Mucosa of descending colon (tissue), 3 donors: ENCODE measurements at regions not wholly inside any gene's neighbourhood (a gene's known extent, or its start where the extent isn't known, plus 50 kb on each side); places are given as distances from the start of the nearest gene placed in this dataset.

Experiments used
- ATAC-seq: fragments of 200-7000 bp; cut with Tn5 transposase; one replicate; pipeline ENCODE4 v1.9.1; 2020; ENCODE audit warnings: mild to moderate bottlenecking, moderate library complexity
- DNase-seq, 3 donors: peaks; one replicate each; pipeline ENCODE4 v3.0.0-alpha.2; 2020
- H3K36me3 ChIP-seq: fragments of 200-600 bp; one replicate; pipeline ENCODE4 v1.8.0; 2021; ENCODE audit warnings: low read depth, mild to moderate bottlenecking
- H3K4me1 ChIP-seq: fragments of 200-600 bp; one replicate; pipeline ENCODE4 v1.8.0; 2021; ENCODE audit warnings: low read depth, mild to moderate bottlenecking
- H3K4me3 ChIP-seq: fragments of 200-600 bp; one replicate; pipeline ENCODE4 v1.8.0; 2021; ENCODE audit warnings: mild to moderate bottlenecking
- H3K9me3 ChIP-seq: fragments of 200-600 bp; one replicate; pipeline ENCODE4 v1.8.0; 2021; ENCODE audit warnings: mild to moderate bottlenecking
- intact Hi-C, 2 donors: fragments of 100-400 bp; cut with DNase I in 1 of 2; cut with micrococcal nuclease in 1 of 2; formaldehyde crosslinking; loops; one replicate each; pipeline versions ENCODE4 v1.11.0 to v1.11.1; 2022; cut with DNase I, micrococcal nuclease
- TF ChIP-seq, protein P1 (sequence below): fragments of 200-600 bp; IDR thresholded peaks from one replicate; pipeline ENCODE4 v1.8.0; 2022; ENCODE audit warnings: antibody characterized with exemption, mild to moderate bottlenecking
- donor health status: DM: no; HTN: no; CAD: no; lungs with moderate emphysema.
- donor health status: DM: no; HTN: no; CAD: no.
- donor health status: DM: no; HTN: yes; CAD: no.

DNA sequence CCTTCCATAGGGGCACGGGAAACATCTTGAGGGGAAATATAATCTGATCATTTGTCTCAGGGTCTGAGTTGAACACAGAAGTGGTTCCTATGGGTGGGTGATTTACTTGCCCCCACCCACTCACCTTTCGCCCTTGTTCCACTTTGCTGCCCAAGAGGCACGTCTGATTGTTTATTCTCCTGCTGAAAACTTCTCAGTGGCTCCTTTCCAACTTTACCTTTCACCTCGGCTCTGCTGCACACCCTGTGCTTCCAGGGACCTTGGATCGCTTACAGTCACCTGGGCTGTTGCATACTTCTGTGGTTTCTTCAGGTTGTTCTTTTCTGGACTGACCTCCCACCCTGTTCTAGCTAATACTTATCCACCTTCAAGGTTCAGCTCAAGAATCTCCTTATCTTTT is 213.4 kb upstream of the JADE1 start:
- Histone ChIP-seq H3K9me3 (no peaks in the 10 kb centered on the region), H3K4me1 (no peaks in the 10 kb centered on the region), H3K4me3 (no peak overlapping the region), H3K36me3 (no peaks in the 10 kb centered on the region)
- TF ChIP-seq, protein P1, sequence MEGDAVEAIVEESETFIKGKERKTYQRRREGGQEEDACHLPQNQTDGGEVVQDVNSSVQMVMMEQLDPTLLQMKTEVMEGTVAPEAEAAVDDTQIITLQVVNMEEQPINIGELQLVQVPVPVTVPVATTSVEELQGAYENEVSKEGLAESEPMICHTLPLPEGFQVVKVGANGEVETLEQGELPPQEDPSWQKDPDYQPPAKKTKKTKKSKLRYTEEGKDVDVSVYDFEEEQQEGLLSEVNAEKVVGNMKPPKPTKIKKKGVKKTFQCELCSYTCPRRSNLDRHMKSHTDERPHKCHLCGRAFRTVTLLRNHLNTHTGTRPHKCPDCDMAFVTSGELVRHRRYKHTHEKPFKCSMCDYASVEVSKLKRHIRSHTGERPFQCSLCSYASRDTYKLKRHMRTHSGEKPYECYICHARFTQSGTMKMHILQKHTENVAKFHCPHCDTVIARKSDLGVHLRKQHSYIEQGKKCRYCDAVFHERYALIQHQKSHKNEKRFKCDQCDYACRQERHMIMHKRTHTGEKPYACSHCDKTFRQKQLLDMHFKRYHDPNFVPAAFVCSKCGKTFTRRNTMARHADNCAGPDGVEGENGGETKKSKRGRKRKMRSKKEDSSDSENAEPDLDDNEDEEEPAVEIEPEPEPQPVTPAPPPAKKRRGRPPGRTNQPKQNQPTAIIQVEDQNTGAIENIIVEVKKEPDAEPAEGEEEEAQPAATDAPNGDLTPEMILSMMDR: no peak
- ATAC-seq: no peak
- intact Hi-C loops: no loop called here
- DNase-seq: no peak

DNA sequence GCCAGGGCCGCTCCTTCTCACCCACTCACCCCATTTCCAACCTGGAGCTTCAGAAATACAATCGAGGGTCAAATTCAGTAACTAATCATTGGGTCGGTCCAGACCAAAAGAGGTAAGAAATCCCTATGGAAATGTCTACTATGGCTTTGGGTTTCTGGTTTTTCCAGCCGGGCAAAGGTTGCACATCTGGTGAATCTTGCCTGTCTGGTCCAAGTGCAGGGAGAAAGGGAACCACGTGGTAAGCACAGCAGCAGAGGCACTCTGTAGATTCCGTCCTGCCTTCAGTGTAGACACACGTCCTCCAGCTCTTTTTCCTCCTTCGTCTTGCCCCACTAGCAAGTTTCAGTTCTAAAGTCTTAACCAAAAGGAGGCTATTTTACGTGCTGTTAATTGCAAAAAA is 218.0 kb upstream of the JADE1 start:
- DNase-seq (no peak), ATAC-seq (no peak)
- intact Hi-C loops: no loop called here
- no peaks in the 10 kb centered on the region for H3K4me1 ChIP-seq
- no peaks in the 10 kb centered on the region for H3K9me3 ChIP-seq
- H3K36me3 ChIP-seq: no peaks in the 10 kb centered on the region
- H3K4me3 ChIP-seq: no peak overlapping the region
- TF ChIP-seq, protein P1: no peak

DNA sequence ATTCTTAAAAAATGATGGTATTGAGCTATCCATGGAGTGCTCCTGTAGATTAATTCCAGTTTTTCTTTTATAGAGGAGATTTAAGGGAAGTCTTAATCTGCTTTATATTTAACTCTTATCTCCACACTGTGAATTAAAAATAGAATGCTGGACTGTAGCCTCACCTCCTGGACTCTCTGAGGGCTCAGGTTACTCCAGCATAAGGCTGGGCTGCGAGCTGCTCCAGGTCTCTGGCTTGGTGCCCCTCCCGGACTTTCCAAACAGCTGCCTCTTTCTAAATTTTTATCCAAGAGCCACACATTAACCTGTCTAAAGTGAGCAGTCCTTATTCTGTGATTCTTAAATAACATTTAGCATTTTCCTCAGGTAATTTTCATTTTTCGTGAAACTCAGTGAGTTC is 218.7 kb upstream of the JADE1 start:
- DNase-seq (no peak), ATAC-seq (no peak)
- Histone ChIP-seq H3K4me1 (no peaks in the 10 kb centered on the region), H3K4me3 (no peak overlapping the region), H3K36me3 (no peaks in the 10 kb centered on the region), H3K9me3 (no peaks in the 10 kb centered on the region)
- TF ChIP-seq, protein P1: no peak
- intact Hi-C loops: no loop called here

DNA sequence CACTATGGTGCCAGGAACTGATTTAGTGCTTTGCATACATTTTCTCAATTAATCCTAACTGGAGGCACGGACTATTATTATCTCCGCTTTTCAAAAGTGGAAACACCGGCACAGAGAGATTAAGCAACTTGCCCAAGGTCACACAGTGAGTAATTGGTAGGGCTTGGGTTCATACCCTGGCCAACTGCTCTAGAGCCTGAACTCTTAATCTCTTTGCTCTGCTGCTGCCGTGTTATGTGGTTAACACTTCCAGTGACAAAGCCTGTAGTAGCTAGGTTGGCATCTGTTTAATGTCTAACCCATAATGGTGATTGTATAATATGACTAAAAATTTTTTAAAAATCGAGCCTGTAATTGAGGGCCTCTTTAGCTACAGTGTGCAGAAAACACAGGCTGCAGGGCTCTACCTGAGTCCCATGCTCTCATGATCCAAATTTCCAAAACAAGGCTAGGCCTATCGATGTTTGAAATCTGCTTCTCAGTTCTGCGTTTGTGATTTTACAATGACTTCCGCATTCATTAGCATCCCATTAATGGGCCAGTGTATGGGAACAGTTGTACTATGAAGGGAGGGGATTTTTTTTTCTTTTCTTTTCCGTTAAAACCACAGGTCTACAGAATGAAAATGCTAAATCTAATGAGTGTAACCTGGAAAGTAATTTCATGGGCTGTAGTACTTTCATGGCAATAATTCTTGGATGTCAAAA is 219.3 kb upstream of the JADE1 start:
- Histone ChIP-seq H3K4me3 (no peak overlapping the region), H3K9me3 (no peaks in the 10 kb centered on the region), H3K36me3 (no peaks in the 10 kb centered on the region), H3K4me1 (no peaks in the 10 kb centered on the region)
- intact Hi-C loops: no loop called here
- ATAC-seq (no peak), DNase-seq (no peak)
- TF ChIP-seq, protein P1: no peak

DNA sequence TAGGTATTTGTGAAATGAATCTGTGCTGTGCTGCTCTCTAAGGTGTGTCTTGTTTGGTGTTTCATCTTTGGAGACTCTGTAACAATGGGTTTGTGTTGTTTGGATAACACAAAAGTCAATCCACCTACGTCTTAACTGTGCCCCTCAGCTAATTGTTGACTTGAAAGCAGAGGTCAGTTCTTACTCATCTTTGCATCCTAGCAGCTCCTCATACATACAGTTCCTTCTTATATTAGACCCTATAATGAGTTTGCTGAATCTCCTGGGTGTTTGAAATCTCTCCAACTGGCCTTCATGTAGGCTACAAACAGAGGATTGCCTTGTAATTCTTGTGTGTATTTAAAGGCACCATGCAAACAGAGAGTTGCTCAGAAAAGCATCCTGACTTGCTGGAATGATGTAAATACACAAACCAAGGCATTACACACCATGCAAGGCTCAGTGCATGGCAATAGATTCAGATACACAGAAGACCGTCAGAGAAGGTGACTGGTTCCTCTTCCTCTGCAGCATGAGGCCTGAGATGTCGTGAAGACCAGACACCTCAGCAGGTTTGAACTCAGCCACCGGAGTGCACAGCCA is 220.0 kb upstream of the JADE1 start:
- no peak overlapping the region for H3K4me3 ChIP-seq
- DNase-seq (no peak), ATAC-seq (no peak)
- H3K4me1 ChIP-seq: no peaks in the 10 kb centered on the region
- no peaks in the 10 kb centered on the region for H3K9me3 ChIP-seq
- TF ChIP-seq, protein P1: no peak
- no peaks in the 10 kb centered on the region for H3K36me3 ChIP-seq
- intact Hi-C loops: no loop called here
